HEK293 (cell line): ENCODE measurements at regions not wholly inside any gene's neighbourhood (a gene's known extent, or its start where the extent isn't known, plus 50 kb on each side); places are given as distances from the start of the nearest gene placed in this dataset.

ENCODE experiments used
- CTCF ChIA-PET: fragments of 350-600 bp; formaldehyde crosslinking; extraction: SDS; loops from one replicate; lab custom pipeline; 2021; ENCODE audit warnings: antibody characterized with exemption; lab: Yijun Ruan, JAX
- POLR2A ChIA-PET: fragments of 300-600 bp; formaldehyde crosslinking; extraction: SDS; loops from one replicate; lab custom pipeline; 2020; ENCODE audit warnings: antibody characterized with exemption, inconsistent platforms; lab: Yijun Ruan, JAX
- H3K27ac ChIP-seq: fragments of 200-500 bp; sonication (Bioruptor generic); 2 replicates; pipeline ENCODE4 v1.5.1; 2014; ENCODE audit warnings: low read depth, low read length, control low read depth, inconsistent platforms; ENCODE audit errors: extremely low read depth
- H3K36me3 ChIP-seq, 2 experiments: fragments of 200-500 bp in 1 of 2; sonication (Bioruptor generic) in 1 of 2; 1 replicate in 1 of 2; 2 replicates in 1 of 2; pipeline ENCODE4 v1.5.1; 2014 to 2017; ENCODE audit warnings: inconsistent platforms in 2 of 2, low read length in 2 of 2; ENCODE audit not compliant: control insufficient read depth in 2 of 2, insufficient read depth in 1 of 2
- H3K4me1 ChIP-seq: fragments of 200-500 bp; sonication (Bioruptor generic); 2 replicates; pipeline ENCODE4 v1.5.1; 2014; ENCODE audit warnings: mild to moderate bottlenecking, low read length, inconsistent platforms; ENCODE audit not compliant: control insufficient read depth, insufficient read depth
- H3K4me3 ChIP-seq: 2 replicates; pipeline ENCODE4 v1.5.1; 2011; ENCODE audit warnings: low read depth, mild to moderate bottlenecking, control low read depth, low read length, moderate library complexity
- H3K9me3 ChIP-seq: fragments of 200-500 bp; sonication (Bioruptor generic); 2 replicates; pipeline ENCODE4 v1.5.1; 2014; ENCODE audit warnings: low read depth, low read length, inconsistent platforms; ENCODE audit not compliant: control insufficient read depth, insufficient read depth
- GLI2 ChIP-seq: fragments of 450-650 bp; formaldehyde crosslinking; IDR thresholded peaks from 2 replicates; pipeline ENCODE4; 2017; ENCODE audit warnings: missing biosample characterization, missing genetic modification characterization, low read depth, borderline replicate concordance
- GLIS1 ChIP-seq: fragments of 450-650 bp; formaldehyde crosslinking; IDR thresholded peaks from 2 replicates; pipeline ENCODE4 v1.5.1; 2016; ENCODE audit warnings: missing biosample characterization, missing genetic modification characterization
- INSM2 ChIP-seq: fragments of 450-650 bp; formaldehyde crosslinking; IDR thresholded peaks from 2 replicates; pipeline ENCODE4 v1.5.1; 2016; ENCODE audit warnings: missing biosample characterization, missing genetic modification characterization
- KLF7 ChIP-seq: fragments of 450-650 bp; formaldehyde crosslinking; IDR thresholded peaks from 2 replicates; pipeline ENCODE4 v1.5.1; 2016; ENCODE audit warnings: missing biosample characterization, missing genetic modification characterization, borderline replicate concordance
- MEIS1 ChIP-seq: sonication (generic); formaldehyde crosslinking; IDR thresholded peaks from 2 replicates; pipeline ENCODE4 v1.8.1; 2022; ENCODE audit warnings: missing genetic modification reagents, mild to moderate bottlenecking, borderline replicate concordance
- YY2 ChIP-seq: fragments of 450-650 bp; formaldehyde crosslinking; IDR thresholded peaks from 2 replicates; pipeline ENCODE4 v1.5.1; 2016; ENCODE audit warnings: missing biosample characterization, missing genetic modification characterization
- ZFP69B ChIP-seq: fragments of 450-650 bp; formaldehyde crosslinking; IDR thresholded peaks from 2 replicates; pipeline ENCODE4 v1.5.1; 2016; ENCODE audit warnings: missing biosample characterization, missing genetic modification characterization
- ZNF112 ChIP-seq: fragments of 450-650 bp; formaldehyde crosslinking; IDR thresholded peaks from 2 replicates; pipeline ENCODE4 v1.5.0; 2017; ENCODE audit warnings: missing biosample characterization, missing genetic modification characterization
- ZNF114 ChIP-seq: fragments of 450-650 bp; formaldehyde crosslinking; IDR thresholded peaks from 2 replicates; pipeline ENCODE4 v1.5.0; 2017; ENCODE audit warnings: missing biosample characterization, missing genetic modification characterization
- ZNF140 ChIP-seq: fragments of 450-650 bp; formaldehyde crosslinking; IDR thresholded peaks from 2 replicates; pipeline ENCODE4 v1.5.1; 2016; ENCODE audit warnings: missing biosample characterization, missing genetic modification characterization
- ZNF155 ChIP-seq: fragments of 450-650 bp; formaldehyde crosslinking; IDR thresholded peaks from 2 replicates; pipeline ENCODE4 v1.5.1; 2016; ENCODE audit warnings: missing biosample characterization, missing genetic modification characterization
- ZNF175 ChIP-seq: fragments of 450-650 bp; formaldehyde crosslinking; IDR thresholded peaks from 2 replicates; pipeline ENCODE4 v1.5.1; 2016; ENCODE audit warnings: missing biosample characterization, missing genetic modification characterization
- ZNF202 ChIP-seq: fragments of 450-650 bp; formaldehyde crosslinking; IDR thresholded peaks from 2 replicates; pipeline ENCODE4 v1.5.1; 2016; ENCODE audit warnings: missing biosample characterization, missing genetic modification characterization, borderline replicate concordance
- ZNF211 ChIP-seq: fragments of 450-650 bp; formaldehyde crosslinking; IDR thresholded peaks from 2 replicates; pipeline ENCODE4 v1.5.1; 2016; ENCODE audit warnings: low read depth, missing biosample characterization, missing genetic modification characterization
- ZNF214 ChIP-seq: fragments of 450-650 bp; formaldehyde crosslinking; IDR thresholded peaks from 2 replicates; pipeline ENCODE4 v1.5.1; 2017; ENCODE audit warnings: missing biosample characterization, mild to moderate bottlenecking, missing genetic modification characterization, borderline replicate concordance
- ZNF292 ChIP-seq: fragments of 450-650 bp; formaldehyde crosslinking; IDR thresholded peaks from 2 replicates; pipeline ENCODE4 v1.5.1; 2016; ENCODE audit warnings: low read depth, missing biosample characterization, missing genetic modification characterization, borderline replicate concordance
- ZNF350 ChIP-seq: fragments of 450-650 bp; formaldehyde crosslinking; IDR thresholded peaks from 2 replicates; pipeline ENCODE4 v1.5.0; 2017; ENCODE audit warnings: missing biosample characterization, mild to moderate bottlenecking, missing genetic modification characterization
- ZNF521 ChIP-seq: fragments of 450-650 bp; formaldehyde crosslinking; IDR thresholded peaks from 2 replicates; pipeline ENCODE4 v1.5.1; 2017; ENCODE audit warnings: missing biosample characterization, mild to moderate bottlenecking, missing genetic modification characterization
- ZNF529 ChIP-seq: fragments of 450-650 bp; formaldehyde crosslinking; IDR thresholded peaks from 2 replicates; pipeline ENCODE4 v1.5.1; 2017; ENCODE audit warnings: missing genetic modification characterization, missing biosample characterization; ENCODE audit not compliant: insufficient replicate concordance
- ZNF626 ChIP-seq: fragments of 450-650 bp; sonication (Bioruptor Pico); formaldehyde crosslinking; IDR thresholded peaks from 2 replicates; pipeline ENCODE4 v1.5.1; 2018; ENCODE audit warnings: missing biosample characterization, missing genetic modification characterization, inconsistent platforms
- ZNF658 ChIP-seq: fragments of 450-650 bp; formaldehyde crosslinking; IDR thresholded peaks from 2 replicates; pipeline ENCODE4; 2016; ENCODE audit warnings: missing biosample characterization, missing genetic modification characterization
- ZNF677 ChIP-seq: fragments of 450-650 bp; IDR thresholded peaks from 2 replicates; pipeline ENCODE4 v1.5.0; 2018; ENCODE audit warnings: missing biosample characterization, mild to moderate bottlenecking, missing genetic modification characterization, moderate library complexity
- ZNF707 ChIP-seq: fragments of 450-650 bp; formaldehyde crosslinking; IDR thresholded peaks from 2 replicates; pipeline ENCODE4 v1.5.1; 2016; ENCODE audit warnings: missing biosample characterization, missing genetic modification characterization
- ZXDB ChIP-seq: fragments of 450-650 bp; formaldehyde crosslinking; IDR thresholded peaks from 2 replicates; pipeline ENCODE4 v1.5.1; 2016; ENCODE audit warnings: missing biosample characterization, missing genetic modification characterization
- TF ChIP-seq, protein P1 (sequence below): fragments of 450-650 bp; formaldehyde crosslinking; IDR thresholded peaks from 2 replicates; pipeline ENCODE4 v1.5.1; 2016; ENCODE audit warnings: missing biosample characterization, missing genetic modification characterization
- TF ChIP-seq, protein P2 (sequence below): fragments of 450-650 bp; formaldehyde crosslinking; IDR thresholded peaks from 2 replicates; pipeline ENCODE4 v1.5.1; 2016; ENCODE audit warnings: missing biosample characterization, missing genetic modification characterization

GRCh38 chr10:120048391-120048790, 155.9 kb downstream of the SEC23IP start:
- no peaks in the 10 kb centered on the region for H3K4me1 ChIP-seq
- H3K9me3 ChIP-seq = no peaks in the 10 kb centered on the region
- no peak overlapping the region for H3K27ac ChIP-seq
- H3K36me3 ChIP-seq = no peaks in the 10 kb centered on the region
- H3K4me3 ChIP-seq = no peak overlapping the region
- TF ChIP-seq INSM2 (tag by site-specific recombination) = no peak
- TF ChIP-seq ZNF175 = no peak
- TF ChIP-seq ZXDB (tag by site-specific recombination) = no peak
- TF ChIP-seq ZNF112 (tag by site-specific recombination) = no peak
- TF ChIP-seq YY2 = no peak
- no peak for TF ChIP-seq ZNF202 (tag by site-specific recombination)
- TF ChIP-seq MEIS1 = no peak
- TF ChIP-seq, protein P1, sequence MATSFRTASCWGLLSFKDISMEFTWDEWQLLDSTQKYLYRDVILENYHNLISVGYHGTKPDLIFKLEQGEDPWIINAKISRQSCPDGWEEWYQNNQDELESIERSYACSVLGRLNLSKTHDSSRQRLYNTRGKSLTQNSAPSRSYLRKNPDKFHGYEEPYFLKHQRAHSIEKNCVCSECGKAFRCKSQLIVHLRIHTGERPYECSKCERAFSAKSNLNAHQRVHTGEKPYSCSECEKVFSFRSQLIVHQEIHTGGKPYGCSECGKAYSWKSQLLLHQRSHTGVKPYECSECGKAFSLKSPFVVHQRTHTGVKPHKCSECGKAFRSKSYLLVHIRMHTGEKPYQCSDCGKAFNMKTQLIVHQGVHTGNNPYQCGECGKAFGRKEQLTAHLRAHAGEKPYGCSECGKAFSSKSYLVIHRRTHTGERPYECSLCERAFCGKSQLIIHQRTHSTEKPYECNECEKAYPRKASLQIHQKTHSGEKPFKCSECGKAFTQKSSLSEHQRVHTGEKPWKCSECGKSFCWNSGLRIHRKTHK (tag by site-specific recombination) = no peak
- TF ChIP-seq GLI2 (tag by site-specific recombination) = no peak
- no peak for TF ChIP-seq ZNF677
- TF ChIP-seq, all 188 proteins: peak for 0
- CTCF ChIA-PET = no interaction called here
- POLR2A ChIA-PET = no interaction called here

DNA sequence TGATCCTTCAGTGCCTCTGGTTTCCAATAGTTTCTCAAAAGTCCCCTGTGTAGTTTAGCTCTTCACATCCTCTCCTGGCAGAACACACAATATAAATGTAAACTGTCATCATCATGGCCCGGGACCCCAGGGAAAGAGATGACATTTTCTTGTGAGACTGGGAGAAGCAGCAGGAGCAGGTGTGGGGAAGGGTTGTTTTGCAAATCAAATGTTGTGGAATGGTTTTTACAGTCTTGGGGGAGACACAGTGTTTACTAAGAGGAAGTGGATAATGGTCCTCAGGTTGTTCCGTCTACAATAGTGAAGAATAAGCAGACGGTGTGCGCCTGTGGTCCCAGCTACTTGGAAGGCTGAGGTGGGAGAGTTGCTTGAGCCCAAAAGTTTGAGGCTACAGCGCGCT, 159.1 kb downstream of the SEC23IP start:
- ChIA-PET POLR2A (no interaction called here), CTCF (no interaction called here)
- TF ChIP-seq ZNF350 (tag by site-specific recombination) (no peak), ZNF140 (no peak), ZNF114 (tag by site-specific recombination) (no peak), ZNF292 (tag by site-specific recombination) (no peak), ZNF155 (tag by site-specific recombination) (no peak), ZFP69B (no peak), ZNF211 (tag by site-specific recombination) (no peak), ZNF214 (tag by site-specific recombination) (no peak), MEIS1 (no peak), KLF7 (tag by site-specific recombination) (no peak), ZNF626 (tag by site-specific recombination) (no peak)

DNA sequence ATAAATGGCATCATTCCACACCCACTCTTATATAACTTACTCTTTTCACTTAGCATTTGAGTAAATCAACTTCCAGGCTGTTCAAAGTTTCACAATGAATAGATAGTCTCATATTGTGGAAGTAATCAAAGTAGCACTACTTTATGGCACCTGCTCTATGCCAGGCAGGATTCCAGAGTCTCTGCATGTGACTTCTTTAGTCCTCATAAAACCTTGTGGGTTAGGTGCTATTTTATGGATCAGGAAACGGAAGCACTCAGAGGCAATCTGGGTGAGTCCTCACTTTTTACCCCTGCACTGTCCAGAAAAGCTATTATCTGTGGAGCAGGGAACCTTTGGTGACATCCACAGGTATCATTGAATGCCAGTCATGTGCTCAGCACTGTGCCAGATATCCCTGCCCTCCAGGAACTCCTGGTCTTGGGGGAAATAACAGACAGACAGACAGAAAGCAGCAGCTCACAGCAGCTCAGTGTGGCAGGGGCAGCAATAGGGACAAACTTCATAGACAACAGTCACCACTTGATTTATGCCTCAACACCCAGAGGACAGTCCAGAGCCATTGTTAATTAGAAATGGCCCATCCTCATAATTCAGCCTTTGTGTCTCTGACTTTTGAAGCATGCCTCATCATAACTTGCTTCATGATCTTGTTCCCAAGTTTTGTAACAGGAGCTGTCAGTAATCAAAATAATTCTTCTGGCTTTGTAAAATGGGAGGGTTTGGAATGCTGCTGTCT, 160.6 kb downstream of the SEC23IP start:
- CTCF ChIA-PET = no interaction called here
- POLR2A ChIA-PET = no interaction called here
- Histone ChIP-seq H3K4me1 (no peaks in the 10 kb centered on the region), H3K9me3 (no peaks in the 10 kb centered on the region), H3K27ac (no peak overlapping the region), H3K4me3 (no peak overlapping the region), H3K36me3 (no peaks in the 10 kb centered on the region)
- no peak for TF ChIP-seq ZNF529 (tag by site-specific recombination)
- no peak for TF ChIP-seq ZNF521
- peak; percentile 42; the same call in 1 of the 2 replicates for TF ChIP-seq GLIS1 (tag by site-specific recombination)
- TF ChIP-seq ZNF658 (tag by site-specific recombination) = no peak
- no peak for TF ChIP-seq ZNF707
- TF ChIP-seq, protein P2, sequence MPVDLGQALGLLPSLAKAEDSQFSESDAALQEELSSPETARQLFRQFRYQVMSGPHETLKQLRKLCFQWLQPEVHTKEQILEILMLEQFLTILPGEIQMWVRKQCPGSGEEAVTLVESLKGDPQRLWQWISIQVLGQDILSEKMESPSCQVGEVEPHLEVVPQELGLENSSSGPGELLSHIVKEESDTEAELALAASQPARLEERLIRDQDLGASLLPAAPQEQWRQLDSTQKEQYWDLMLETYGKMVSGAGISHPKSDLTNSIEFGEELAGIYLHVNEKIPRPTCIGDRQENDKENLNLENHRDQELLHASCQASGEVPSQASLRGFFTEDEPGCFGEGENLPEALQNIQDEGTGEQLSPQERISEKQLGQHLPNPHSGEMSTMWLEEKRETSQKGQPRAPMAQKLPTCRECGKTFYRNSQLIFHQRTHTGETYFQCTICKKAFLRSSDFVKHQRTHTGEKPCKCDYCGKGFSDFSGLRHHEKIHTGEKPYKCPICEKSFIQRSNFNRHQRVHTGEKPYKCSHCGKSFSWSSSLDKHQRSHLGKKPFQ (tag by site-specific recombination) = no peak

More for the DNA sequence above, 159.1 kb downstream of the SEC23IP start:
- no peak overlapping the region for H3K27ac ChIP-seq
- no peaks in the 10 kb centered on the region for H3K36me3 ChIP-seq
- H3K9me3 ChIP-seq = no peaks in the 10 kb centered on the region
- H3K4me1 ChIP-seq = no peaks in the 10 kb centered on the region
- no peak overlapping the region for H3K4me3 ChIP-seq
